Tongue (tissue), 1 donor: ENCODE measurements at regions not wholly inside any gene's neighbourhood (a gene's known extent, or its start where the extent isn't known, plus 50 kb on each side); places are given as distances from the start of the nearest gene placed in this dataset.
"Not testable (repeated sequence)": the region's sequence is repeated elsewhere in the genome, so short reads cannot be mapped to it uniquely, and the experiment has no call there.

Experiments
- DNase-seq: peaks from one replicate; pipeline ENCODE4 v3.0.0-alpha.2; 2015

DNA sequence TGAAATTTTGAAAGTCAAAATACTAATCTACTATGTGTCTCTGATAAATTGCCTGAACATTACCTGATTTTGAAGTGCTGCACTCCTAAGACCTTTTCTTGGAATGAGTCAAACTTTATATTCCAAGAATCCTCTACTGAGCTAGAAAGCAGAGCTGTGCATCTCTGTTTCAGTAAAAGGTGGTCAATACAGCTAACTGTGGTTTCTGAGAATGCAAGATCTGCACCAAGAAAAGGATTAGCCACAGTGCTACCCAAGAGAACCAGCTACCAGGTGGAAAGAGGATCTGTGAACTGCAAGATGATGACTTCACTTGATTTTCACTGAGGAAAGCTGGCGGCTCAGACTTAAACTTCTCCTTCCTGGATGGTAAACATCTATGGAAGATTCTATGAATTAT, 289.3 kb downstream of the LIPI start:
- not testable (repeated sequence) for DNase-seq

- DNase-seq, result not testable (repeated sequence)
Observed at GRCh38 chr21:13907385-13907784, 297.8 kb downstream of the POTED start.

- DNase-seq, result not testable (repeated sequence)
Observed at GRCh38 chr21:13896596-13897247, 287.1 kb downstream of the POTED start.

DNA sequence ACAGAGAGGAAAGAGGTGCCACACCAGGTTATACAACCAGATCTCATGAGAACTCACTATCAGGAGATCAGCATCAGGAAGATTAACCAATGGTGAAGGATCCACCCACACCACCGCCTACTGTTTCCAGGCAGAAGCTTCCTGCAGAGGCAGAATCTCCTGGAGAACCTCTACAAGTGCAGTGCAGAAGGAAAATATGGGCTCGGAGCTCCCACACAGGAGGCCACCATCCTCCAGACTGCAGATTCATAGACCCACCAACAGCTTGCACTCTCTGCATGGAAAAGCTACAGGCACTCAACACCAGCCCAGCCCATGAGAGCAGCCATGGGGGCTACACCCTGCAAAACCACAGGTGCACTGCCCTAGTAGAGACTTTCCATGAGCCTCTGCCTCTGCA, 284.0 kb downstream of the POTED start:
- not testable (repeated sequence) for DNase-seq

DNA sequence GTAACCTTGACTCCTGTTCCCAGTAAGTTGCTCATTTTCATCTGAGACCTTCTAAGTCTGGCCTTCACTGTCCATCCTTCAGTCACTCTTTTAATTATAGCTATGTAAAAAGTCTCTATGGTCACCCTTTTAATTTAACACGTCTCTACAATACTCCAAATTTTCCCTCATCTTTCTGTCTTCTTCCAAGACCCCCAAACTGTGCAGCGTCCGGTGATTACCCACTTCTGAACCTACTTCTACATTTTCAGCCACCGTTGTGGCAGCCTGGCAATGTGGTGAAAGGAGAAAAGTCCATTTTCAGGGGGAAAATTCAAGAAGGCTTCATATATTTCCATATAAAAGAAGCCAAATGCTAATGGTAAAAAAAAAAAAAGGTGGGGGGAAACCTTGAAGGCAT, 283.4 kb downstream of the POTED start:
- not testable (repeated sequence) for DNase-seq

- not testable (repeated sequence) for DNase-seq
Observed at GRCh38 chr21:13892146-13892751, 282.7 kb downstream of the POTED start.

- DNase-seq, result not testable (repeated sequence)
Observed at GRCh38 chr21:13889176-13889575, 279.6 kb downstream of the POTED start.

GRCh38 chr21:13883641-13884395, 274.2 kb downstream of the POTED start:
- DNase-seq, result not testable (repeated sequence)

GRCh38 chr21:13877503-13877902, 267.9 kb downstream of the POTED start:
- not testable (repeated sequence) for DNase-seq

DNA sequence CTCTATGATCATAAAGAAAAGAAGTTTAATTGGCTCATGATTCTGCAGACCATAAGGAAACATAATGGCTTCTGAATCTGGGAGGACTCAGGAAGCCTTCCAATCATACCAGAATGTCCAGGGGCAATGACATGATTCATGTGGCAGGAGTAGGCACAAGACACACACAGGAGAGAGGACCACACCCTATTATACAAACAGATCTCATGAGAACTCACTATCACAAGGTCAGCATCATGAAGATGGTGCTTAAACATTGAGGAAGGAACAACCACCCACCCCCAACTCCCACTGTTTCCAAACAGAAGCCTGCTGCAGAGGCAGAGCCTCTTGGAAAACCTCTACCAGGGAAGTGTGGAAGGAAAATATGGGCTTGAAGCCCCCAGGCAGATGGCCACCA, 267.4 kb downstream of the POTED start:
- DNase-seq, result not testable (repeated sequence)

DNA sequence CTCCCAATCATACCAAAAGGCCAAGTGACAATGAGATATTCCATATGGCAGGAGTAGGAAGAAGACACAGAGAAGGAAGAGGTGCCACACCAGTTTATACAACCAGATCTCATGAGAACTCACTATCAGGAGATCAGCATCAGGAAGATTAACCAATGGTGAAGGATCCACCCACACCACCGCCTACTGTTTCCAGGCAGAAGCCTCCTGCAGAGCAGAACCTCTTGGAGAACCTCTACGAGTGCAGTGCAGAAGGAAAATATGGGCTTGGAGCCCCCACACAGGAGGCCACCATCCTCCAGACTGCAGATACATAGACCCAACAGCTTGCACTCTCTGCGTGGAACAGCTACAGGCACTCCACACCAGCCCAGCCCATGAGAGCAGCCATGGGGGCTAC, 264.4 kb downstream of the POTED start:
- not testable (repeated sequence) for DNase-seq

GRCh38 chr21:13854638-13855037, 245.1 kb downstream of the POTED start:
- no peak for DNase-seq

DNA sequence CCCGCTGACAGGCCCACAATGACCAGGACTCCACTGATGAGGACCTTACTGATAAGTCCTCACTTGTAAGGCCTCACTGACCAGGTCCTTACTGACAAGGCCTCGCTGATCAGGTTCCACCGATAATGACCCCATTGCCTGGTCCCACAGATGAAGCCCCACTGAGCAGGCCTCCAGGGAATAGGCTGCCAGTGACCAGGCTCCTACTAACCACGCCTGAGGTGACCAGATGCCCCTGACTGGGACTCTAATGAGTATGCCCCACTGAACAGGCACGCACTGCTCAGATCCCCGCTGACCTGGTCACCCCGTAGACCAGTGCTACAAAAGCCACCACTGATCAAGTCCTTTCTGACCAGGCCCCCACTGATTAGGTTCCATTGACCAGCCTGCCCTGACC, 241.2 kb downstream of the POTED start:
- DNase-seq, result not testable (repeated sequence)

DNA sequence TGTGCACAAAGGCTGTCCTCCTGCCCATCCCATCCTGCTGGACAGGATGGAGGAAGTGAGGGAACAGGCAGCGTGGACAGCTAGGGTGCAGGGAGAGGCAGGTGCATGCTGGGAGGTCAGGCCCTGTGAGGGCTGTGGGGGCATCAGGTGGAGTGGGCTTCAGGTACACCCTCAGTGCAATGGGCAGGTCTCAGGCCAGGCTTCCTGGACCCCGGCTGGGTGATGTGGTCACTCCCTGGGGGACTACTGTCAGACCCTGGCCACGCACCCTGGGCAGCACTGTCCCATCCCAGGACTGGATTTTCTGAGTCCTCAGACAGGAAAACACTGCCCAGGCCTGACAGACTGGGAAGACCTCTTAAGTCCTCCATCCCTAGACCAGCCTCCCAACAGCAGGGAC, 239.9 kb downstream of the POTED start:
- not testable (repeated sequence) for DNase-seq

DNA sequence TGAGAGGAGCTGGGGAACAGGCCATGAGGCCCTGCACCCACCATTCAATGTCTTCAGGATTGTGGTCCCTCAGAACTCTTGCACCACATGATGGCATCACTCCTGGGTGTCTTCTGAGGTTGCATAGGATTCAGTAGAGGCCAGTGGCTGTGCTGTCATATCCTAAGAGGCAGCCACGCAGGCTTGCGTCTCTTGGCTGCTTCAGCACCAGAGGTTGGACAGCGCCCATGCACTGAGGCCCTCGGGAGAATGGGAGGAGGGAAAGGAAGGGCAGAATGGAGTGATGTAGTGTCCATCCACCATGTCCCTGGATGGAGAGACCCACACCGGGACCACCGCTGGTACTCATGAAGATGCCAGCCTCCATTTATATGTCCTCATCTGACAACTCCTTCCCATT, 237.1 kb downstream of the POTED start:
- DNase-seq, result not testable (repeated sequence)

DNA sequence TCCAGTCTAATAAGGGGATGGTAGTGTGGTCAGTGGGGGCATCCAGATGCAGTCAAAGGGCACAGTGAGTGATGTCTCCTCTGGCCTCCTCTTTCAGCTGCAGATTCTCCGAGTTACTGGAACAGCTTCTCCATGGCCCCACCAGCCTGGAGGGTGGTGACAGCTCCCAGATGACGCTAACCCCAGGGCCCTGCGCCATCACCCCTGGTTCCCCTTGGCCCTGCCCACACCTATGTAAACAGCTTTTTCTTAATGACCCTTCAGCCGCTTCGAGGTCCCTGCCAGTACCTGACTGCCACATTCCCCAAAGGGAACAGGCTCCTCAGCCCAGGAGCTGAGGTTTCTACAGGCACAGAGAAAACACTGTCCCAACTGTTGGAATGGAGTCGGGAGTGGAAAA, 235.0 kb downstream of the POTED start:
- DNase-seq, result not testable (repeated sequence)

- not testable (repeated sequence) for DNase-seq
Observed at GRCh38 chr21:13843081-13843480, 233.5 kb downstream of the POTED start.

DNA sequence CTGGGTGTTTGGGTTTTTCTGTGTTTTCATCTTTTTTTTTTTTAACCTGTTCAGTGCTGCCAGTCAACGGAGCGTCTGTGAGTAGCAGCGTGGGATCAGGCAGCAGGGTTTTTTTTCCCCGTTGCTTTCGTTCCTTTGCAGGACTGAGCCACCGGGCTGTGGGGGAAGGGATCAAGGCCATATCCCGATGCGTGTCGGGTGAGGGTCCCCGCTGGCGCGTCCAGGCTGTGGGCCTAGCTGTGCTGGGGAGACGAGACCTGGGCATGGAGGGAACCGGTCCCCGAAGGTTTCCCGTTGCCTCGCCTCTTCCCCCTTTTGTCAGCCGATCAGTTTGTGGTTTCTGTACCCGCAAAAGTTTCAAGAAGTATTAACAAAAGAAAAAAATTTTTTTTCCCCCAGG, 218.1 kb downstream of the POTED start:
- DNase-seq, result not testable (repeated sequence)

DNA sequence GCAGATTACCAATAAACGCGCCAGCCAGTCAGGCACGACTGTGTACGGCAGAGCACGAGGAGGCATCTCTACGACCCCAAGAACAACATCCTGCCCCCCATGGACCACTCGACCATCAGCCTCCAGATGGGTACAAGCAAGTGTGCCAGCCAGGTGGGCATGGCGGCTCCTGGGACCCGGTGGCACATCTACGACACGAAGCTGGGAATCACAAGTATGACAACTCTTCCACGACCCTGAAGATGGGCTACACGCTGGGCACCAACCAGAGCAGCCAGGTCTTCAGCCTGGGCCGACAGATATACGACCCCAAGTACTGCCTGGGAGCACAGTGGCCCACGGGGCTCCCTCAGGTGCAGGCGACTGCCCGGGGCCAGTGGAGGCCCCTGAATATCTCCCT, 217.6 kb downstream of the POTED start:
- DNase-seq, result no peak

- not testable (repeated sequence) for DNase-seq
Observed at GRCh38 chr21:13826511-13826910, 216.9 kb downstream of the POTED start.

DNA sequence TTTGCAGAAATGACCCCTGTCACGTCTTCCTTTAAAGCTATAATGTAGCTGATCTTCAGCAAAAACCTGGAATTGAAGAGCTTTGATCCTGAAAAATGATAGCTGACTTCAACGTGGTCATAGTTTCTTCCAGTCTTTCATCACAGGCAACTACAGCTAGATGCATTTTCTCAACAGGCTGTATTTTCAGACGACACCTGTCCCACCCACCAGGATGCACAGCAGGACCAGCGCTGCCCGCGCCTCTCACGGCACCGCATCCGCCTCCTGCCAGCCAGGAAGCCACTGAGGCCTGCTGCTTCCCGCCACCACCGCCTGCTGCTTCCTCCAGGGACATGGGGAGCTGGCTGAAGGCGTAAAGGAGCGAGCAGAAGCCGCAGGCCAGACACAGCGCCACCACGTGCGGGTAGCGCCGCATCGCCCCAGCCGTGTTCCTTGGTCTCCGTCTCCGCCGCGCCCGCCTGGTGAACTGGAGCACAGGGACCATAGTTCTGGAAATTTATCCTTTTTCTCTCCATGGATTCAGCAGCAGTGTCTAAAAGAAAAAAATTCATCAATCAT, 215.7 kb downstream of the POTED start:
- DNase-seq, result not testable (repeated sequence)

DNA sequence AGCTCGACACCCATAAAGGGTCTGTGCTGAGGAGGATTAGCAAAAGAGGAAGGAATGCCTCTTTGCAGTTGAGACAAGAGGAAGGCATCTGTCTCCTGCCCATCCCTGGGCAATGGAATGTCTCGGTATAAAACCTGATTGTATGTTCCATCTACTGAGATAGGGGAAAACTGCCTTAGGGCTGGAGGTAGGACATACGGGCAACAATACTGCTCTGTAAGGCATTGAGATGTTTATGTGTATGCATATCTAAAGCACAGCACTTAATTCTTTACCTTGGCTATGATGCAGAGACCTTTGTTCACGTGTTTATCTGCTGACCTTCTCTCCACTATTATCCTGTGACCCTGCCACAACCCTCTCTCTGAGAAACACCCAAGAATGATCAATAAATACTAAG, 210.7 kb downstream of the POTED start:
- DNase-seq, result not testable (repeated sequence)

DNA sequence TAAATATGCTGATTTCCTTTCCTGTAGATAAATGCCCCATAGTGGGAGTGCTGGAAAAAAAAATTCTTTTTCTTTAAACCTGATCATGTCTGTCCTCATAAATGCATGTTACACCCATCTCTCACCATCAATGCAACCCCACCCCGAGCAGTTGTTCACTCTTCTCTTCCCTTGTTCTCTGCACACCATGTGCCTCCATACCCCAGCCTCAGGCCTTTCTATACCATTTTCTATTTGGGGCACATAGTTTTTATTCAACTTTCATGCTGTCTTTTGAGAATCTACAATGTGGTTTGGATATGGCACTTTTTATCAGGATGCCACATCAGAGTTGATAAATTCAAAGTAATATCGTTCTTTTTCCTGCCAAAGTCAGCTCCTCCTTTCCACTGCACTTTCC, 202.6 kb downstream of the POTED start:
- DNase-seq, result not testable (repeated sequence)
